ENCODE measurements at regions not wholly inside any gene's neighbourhood (a gene's known extent, or its start where the extent isn't known, plus 50 kb on each side); places are given as distances from the start of the nearest gene placed in this dataset.
"Not testable (repeated sequence)": the region's sequence is repeated elsewhere in the genome, so short reads cannot be mapped to it uniquely, and the experiment has no call there.

GRCh38 chr6:1475174-1475573 is 85.8 kb downstream of the FOXF2 start:
- no peak for DNase-seq (ENCODE audit: low spot score)
- TF ChIP-seq, protein P1, sequence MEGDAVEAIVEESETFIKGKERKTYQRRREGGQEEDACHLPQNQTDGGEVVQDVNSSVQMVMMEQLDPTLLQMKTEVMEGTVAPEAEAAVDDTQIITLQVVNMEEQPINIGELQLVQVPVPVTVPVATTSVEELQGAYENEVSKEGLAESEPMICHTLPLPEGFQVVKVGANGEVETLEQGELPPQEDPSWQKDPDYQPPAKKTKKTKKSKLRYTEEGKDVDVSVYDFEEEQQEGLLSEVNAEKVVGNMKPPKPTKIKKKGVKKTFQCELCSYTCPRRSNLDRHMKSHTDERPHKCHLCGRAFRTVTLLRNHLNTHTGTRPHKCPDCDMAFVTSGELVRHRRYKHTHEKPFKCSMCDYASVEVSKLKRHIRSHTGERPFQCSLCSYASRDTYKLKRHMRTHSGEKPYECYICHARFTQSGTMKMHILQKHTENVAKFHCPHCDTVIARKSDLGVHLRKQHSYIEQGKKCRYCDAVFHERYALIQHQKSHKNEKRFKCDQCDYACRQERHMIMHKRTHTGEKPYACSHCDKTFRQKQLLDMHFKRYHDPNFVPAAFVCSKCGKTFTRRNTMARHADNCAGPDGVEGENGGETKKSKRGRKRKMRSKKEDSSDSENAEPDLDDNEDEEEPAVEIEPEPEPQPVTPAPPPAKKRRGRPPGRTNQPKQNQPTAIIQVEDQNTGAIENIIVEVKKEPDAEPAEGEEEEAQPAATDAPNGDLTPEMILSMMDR (IDR thresholded peaks at IDR 0.05; ENCODE audit: extremely low read depth, missing control alignments), result no peak

- TF ChIP-seq, protein P1 (IDR thresholded peaks at IDR 0.05; ENCODE audit: extremely low read depth, missing control alignments), result no peak
- no peak for DNase-seq (ENCODE audit: low spot score)
Observed at GRCh38 chr6:1477432-1478090, 88.2 kb downstream of the FOXF2 start.

GRCh38 chr6:1478163-1478826 is 88.9 kb downstream of the FOXF2 start:
- DNase-seq (ENCODE audit: low spot score), result not testable (repeated sequence)

DNA sequence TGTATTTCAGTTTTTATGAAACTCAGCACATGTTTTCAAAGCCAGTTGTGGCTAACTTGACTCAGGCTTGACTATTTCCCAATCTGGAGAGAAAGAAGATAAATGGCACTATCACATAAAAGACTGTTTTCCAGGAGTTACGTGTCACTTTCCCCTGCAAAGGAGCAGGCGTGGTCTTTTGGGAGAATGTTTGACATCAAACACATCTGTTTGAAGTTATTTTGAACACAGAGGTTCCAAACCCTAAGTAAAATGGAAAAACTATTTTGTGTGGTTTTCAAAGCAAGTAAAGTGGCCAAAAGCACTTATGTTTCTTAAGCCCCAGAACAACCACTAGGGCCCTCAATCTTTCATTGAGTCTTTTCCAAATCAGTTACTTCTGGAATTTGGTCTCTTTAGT is 89.7 kb downstream of the FOXF2 start:
- TF ChIP-seq, protein P1 (IDR thresholded peaks at IDR 0.05; ENCODE audit: extremely low read depth, missing control alignments), result no peak

GRCh38 chr6:1479601-1480221 is 90.3 kb downstream of the FOXF2 start:
- no peak for DNase-seq (ENCODE audit: low spot score)
- TF ChIP-seq, protein P1 (IDR thresholded peaks at IDR 0.05; ENCODE audit: extremely low read depth, missing control alignments), result no peak

More for the DNA sequence above, 89.7 kb downstream of the FOXF2 start:
- DNase-seq (ENCODE audit: low spot score), result no peak

- TF ChIP-seq, protein P1 (IDR thresholded peaks at IDR 0.05; ENCODE audit: extremely low read depth, missing control alignments), result no peak
- DNase-seq (ENCODE audit: low spot score), result no peak
Observed at GRCh38 chr6:1481286-1481685, 91.9 kb downstream of the FOXF2 start.

- DNase-seq (ENCODE audit: low spot score), result peak; percentile 57
- TF ChIP-seq, protein P1 (IDR thresholded peaks at IDR 0.05; ENCODE audit: extremely low read depth, missing control alignments), result no peak
Observed at GRCh38 chr6:1482381-1483166, 93.2 kb downstream of the FOXF2 start.
